H9 (cell line): ENCODE measurements at regions not wholly inside any gene's neighbourhood (a gene's known extent, or its start where the extent isn't known, plus 50 kb on each side); places are given as distances from the start of the nearest gene placed in this dataset.

Experiments used
- DNase-seq: peaks from one replicate; pipeline ENCODE4 v3.0.0-alpha.2; 2017
- H2AFZ ChIP-seq: one replicate; pipeline ENCODE4 v1.6.1; 2013; ENCODE audit warnings: mild to moderate bottlenecking, low read length, control low read depth, moderate library complexity
- H2AK5ac ChIP-seq: 2 replicates; pipeline ENCODE4 v1.6.1; 2013; ENCODE audit warnings: low read length, control low read depth, mixed read lengths; ENCODE audit not compliant: insufficient read length
- H2BK120ac ChIP-seq: one replicate; pipeline ENCODE4 v1.6.1; 2013; ENCODE audit warnings: low read depth, mild to moderate bottlenecking, low read length, control low read depth, inconsistent platforms; ENCODE audit not compliant: poor library complexity, severe bottlenecking
- H2BK12ac ChIP-seq: 2 replicates; pipeline ENCODE4 v1.6.1; 2013; ENCODE audit warnings: low read length, control low read depth, mixed read lengths, low read depth; ENCODE audit not compliant: insufficient read length
- H2BK15ac ChIP-seq: 2 replicates; pipeline ENCODE4 v1.6.1; 2013; ENCODE audit warnings: low read depth, low read length, control low read depth
- H2BK20ac ChIP-seq: one replicate; pipeline ENCODE4 v1.6.1; 2013; ENCODE audit warnings: low read depth, mild to moderate bottlenecking, low read length, control low read depth, inconsistent platforms; ENCODE audit not compliant: poor library complexity, severe bottlenecking
- H2BK5ac ChIP-seq: 2 replicates; pipeline ENCODE4 v1.6.1; 2013; ENCODE audit warnings: low read length, control low read depth, mixed read lengths; ENCODE audit not compliant: insufficient read length
- H3K14ac ChIP-seq: 2 replicates; pipeline ENCODE4 v1.6.1; 2013; ENCODE audit warnings: low read length, control low read depth; ENCODE audit not compliant: insufficient read depth
- H3K18ac ChIP-seq: 2 replicates; pipeline ENCODE4 v1.6.1; 2013; ENCODE audit warnings: low read depth, mild to moderate bottlenecking, mixed read lengths, low read length, control low read depth; ENCODE audit not compliant: insufficient read length
- H3K23ac ChIP-seq: 2 replicates; pipeline ENCODE4 v1.6.1; 2013; ENCODE audit warnings: low read length, control low read depth, mixed read lengths, low read depth; ENCODE audit not compliant: insufficient read length
- H3K23me2 ChIP-seq: 2 replicates; pipeline ENCODE4 v1.6.1; 2013; ENCODE audit warnings: low read depth, mild to moderate bottlenecking, mixed read lengths, low read length, control low read depth; ENCODE audit not compliant: insufficient read length, poor library complexity, severe bottlenecking
- H3K27ac ChIP-seq: 2 replicates; pipeline ENCODE4 v1.5.1; 2013; ENCODE audit warnings: low read length, control low read depth, mixed read lengths, low read depth; ENCODE audit not compliant: insufficient read length
- H3K27me3 ChIP-seq: 2 replicates; pipeline ENCODE4 v1.6.1; 2013; ENCODE audit warnings: low read length, control low read depth, inconsistent platforms; ENCODE audit not compliant: insufficient read depth
- H3K4ac ChIP-seq: 2 replicates; pipeline ENCODE4 v1.6.1; 2013; ENCODE audit warnings: low read depth, mild to moderate bottlenecking, control low read depth, inconsistent platforms, low read length, moderate library complexity
- H3K4me1 ChIP-seq: 2 replicates; pipeline ENCODE4 v1.6.1; 2013; ENCODE audit warnings: low read length, control low read depth, inconsistent platforms; ENCODE audit not compliant: insufficient read depth
- H3K4me2 ChIP-seq: 2 replicates; pipeline ENCODE4 v1.6.1; 2013; ENCODE audit warnings: low read length, control low read depth, mixed read lengths; ENCODE audit not compliant: insufficient read length, insufficient read depth
- H3K56ac ChIP-seq: 2 replicates; pipeline ENCODE4 v1.6.1; 2013; ENCODE audit warnings: low read depth, mild to moderate bottlenecking, mixed read lengths, low read length, control low read depth; ENCODE audit not compliant: insufficient read length
- H3K79me1 ChIP-seq: 2 replicates; pipeline ENCODE4 v1.6.1; 2013; ENCODE audit warnings: low read depth, mild to moderate bottlenecking, moderate library complexity, low read length, control low read depth, inconsistent platforms; ENCODE audit not compliant: insufficient read depth, poor library complexity, severe bottlenecking
- H3K79me2 ChIP-seq: 2 replicates; pipeline ENCODE4 v1.6.1; 2013; ENCODE audit warnings: low read length, control low read depth, inconsistent platforms; ENCODE audit not compliant: insufficient read depth
- H3K9ac ChIP-seq: 2 replicates; pipeline ENCODE4 v1.6.1; 2013; ENCODE audit warnings: low read length, control low read depth, mixed read lengths; ENCODE audit not compliant: insufficient read length; ENCODE audit errors: extremely low read depth
- H3K9me3 ChIP-seq: one replicate; pipeline ENCODE4 v1.6.1; 2013; ENCODE audit warnings: low read depth, low read length, inconsistent platforms; ENCODE audit not compliant: control insufficient read depth
- H3T11ph ChIP-seq: one replicate; pipeline ENCODE4 v1.6.1; 2013; ENCODE audit warnings: mild to moderate bottlenecking, low read length, control low read depth, inconsistent platforms
- H4K20me1 ChIP-seq: one replicate; pipeline ENCODE4 v1.6.1; 2013; ENCODE audit not compliant: control insufficient read depth, insufficient read length, insufficient read depth
- H4K5ac ChIP-seq: 2 replicates; pipeline ENCODE4 v1.6.1; 2013; ENCODE audit warnings: low read depth, mild to moderate bottlenecking, mixed read lengths, low read length, control low read depth; ENCODE audit not compliant: insufficient read length
- H4K8ac ChIP-seq: replicated peaks from 2 replicates; pipeline ENCODE4 v1.6.1; 2013; ENCODE audit warnings: low read length, control low read depth, mixed read lengths, low read depth; ENCODE audit not compliant: insufficient read length
- H4K91ac ChIP-seq: 2 replicates; pipeline ENCODE4 v1.6.1; 2013; ENCODE audit warnings: low read depth, mild to moderate bottlenecking, moderate library complexity, mixed read lengths, low read length, control low read depth; ENCODE audit not compliant: insufficient read length
- H3K27ac Mint-ChIP-seq, 3 experiments: 2 replicates in 2 of 3; 3 replicates in 1 of 3; pipeline ENCODE4 v1.8.0; 2020 to 2021; ENCODE audit warnings: mixed read lengths in 3 of 3, mild to moderate bottlenecking in 1 of 3, moderate library complexity in 1 of 3
- H3K27me3 Mint-ChIP-seq: 2 replicates; pipeline ENCODE4 v1.8.0; 2021; ENCODE audit warnings: low read depth, mild to moderate bottlenecking, moderate library complexity, mixed read lengths
- H3K36me3 Mint-ChIP-seq, 3 experiments: 2 replicates in 2 of 3; 3 replicates in 1 of 3; pipeline ENCODE4 v1.8.0; 2020 to 2021; ENCODE audit warnings: low read depth in 3 of 3, mixed read lengths in 3 of 3; ENCODE audit not compliant: insufficient read depth in 1 of 3
- H3K4me1 Mint-ChIP-seq, 2 experiments: 2 replicates each; pipeline ENCODE4 v1.8.0; 2020; ENCODE audit warnings: mixed read lengths in 2 of 2
- H3K4me3 Mint-ChIP-seq, 2 experiments: 2 replicates in 1 of 2; 3 replicates in 1 of 2; pipeline ENCODE4 v1.8.0; 2020 to 2021; ENCODE audit warnings: mild to moderate bottlenecking in 2 of 2, mixed read lengths in 2 of 2, moderate library complexity in 1 of 2
- H3K9me3 Mint-ChIP-seq, 2 experiments: 2 replicates in 1 of 2; 3 replicates in 1 of 2; pipeline ENCODE4 v1.8.0; 2020; ENCODE audit warnings: mild to moderate bottlenecking in 2 of 2, mixed read lengths in 2 of 2, moderate library complexity in 1 of 2
- WGBS: extraction: QIAGEN DNeasy Blood & Tissue Kit; methylation state at CpG from one replicate; pipeline ENCODE4 v1.1.7; 2013; ENCODE audit warnings: missing lambda C conversion rate, low lambda C conversion rate, mixed read lengths; ENCODE audit not compliant: insufficient read length; ENCODE audit errors: extremely low coverage; 5-methylcytosine and 5-hydroxymethylcytosine counted together
- TF ChIP-seq, protein P1 (sequence below): fragments of 200-600 bp; sonication (generic); conservative IDR thresholded peaks from 3 replicates; pipeline ENCODE4 v1.8.0; 2021; ENCODE audit warnings: antibody characterized with exemption, mild to moderate bottlenecking

DNA sequence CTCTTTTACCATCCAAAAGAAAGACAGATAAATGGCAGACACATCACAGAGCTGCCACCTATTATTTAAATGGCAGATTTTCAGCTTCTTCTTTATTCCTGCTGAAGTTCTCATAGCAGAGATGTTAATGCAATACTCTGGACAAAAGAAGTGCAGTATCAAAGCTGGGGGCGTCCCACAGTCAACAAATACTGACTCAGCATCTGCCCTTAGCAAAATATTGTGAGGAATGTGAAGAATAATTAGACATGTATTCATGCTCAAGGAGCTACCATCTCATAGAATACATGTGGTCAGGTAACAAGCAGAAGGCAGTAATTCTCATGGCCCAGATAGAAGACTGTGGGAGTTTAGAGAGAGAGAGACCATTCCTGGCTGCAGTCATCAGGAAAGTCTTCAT, 108.0 kb upstream of the TANK start:
- Histone ChIP-seq H2BK5ac (no peak overlapping the region), H4K91ac (no peak overlapping the region), H2BK15ac (no peak overlapping the region), H4K5ac (no peak overlapping the region), H3K18ac (no peak overlapping the region), H2AK5ac (no peak overlapping the region), H3T11ph (no peak overlapping the region), H3K79me1 (no peaks in the 10 kb centered on the region), H3K9me3 (no peaks in the 10 kb centered on the region), H2AFZ (no peak overlapping the region), H3K27me3 (no peaks in the 10 kb centered on the region), H4K20me1 (no peaks in the 10 kb centered on the region), H4K8ac (no peak overlapping the region), H3K56ac (no peak overlapping the region), H2BK120ac (no peak overlapping the region), H3K27ac (no peak overlapping the region), H3K4ac (no peak overlapping the region), H3K14ac (no peak overlapping the region), H2BK12ac (no peak overlapping the region), H3K4me2 (no peak overlapping the region), H3K23me2 (no peaks in the 10 kb centered on the region), H3K9ac (no peak overlapping the region), H3K23ac (no peak overlapping the region), H2BK20ac (no peak overlapping the region), H3K4me1 (peaks cover 4% of the 10 kb centered on the region; the same call in 1 of the 2 replicates), H3K79me2 (no peaks in the 10 kb centered on the region)
- Mint-ChIP-seq H3K27ac (no peak overlapping the region), H3K9me3 (peaks cover 0 to 4% of the 10 kb centered on the region in 2 experiments; a peak in 3 of 5 replicates), H3K27me3 (no peaks in the 10 kb centered on the region; the same call in 1 of the 2 replicates), H3K4me3 (no peak overlapping the region), H3K36me3 (peaks cover 0 to 7% (median 0%) of the 10 kb centered on the region in 3 experiments; a peak in 1 of 7 replicates), H3K4me1 (peaks cover 28% of the 10 kb centered on the region in 2 experiments)
- WGBS = no CpG with 5 or more reads among the region's 1 CpG
- TF ChIP-seq, protein P1, sequence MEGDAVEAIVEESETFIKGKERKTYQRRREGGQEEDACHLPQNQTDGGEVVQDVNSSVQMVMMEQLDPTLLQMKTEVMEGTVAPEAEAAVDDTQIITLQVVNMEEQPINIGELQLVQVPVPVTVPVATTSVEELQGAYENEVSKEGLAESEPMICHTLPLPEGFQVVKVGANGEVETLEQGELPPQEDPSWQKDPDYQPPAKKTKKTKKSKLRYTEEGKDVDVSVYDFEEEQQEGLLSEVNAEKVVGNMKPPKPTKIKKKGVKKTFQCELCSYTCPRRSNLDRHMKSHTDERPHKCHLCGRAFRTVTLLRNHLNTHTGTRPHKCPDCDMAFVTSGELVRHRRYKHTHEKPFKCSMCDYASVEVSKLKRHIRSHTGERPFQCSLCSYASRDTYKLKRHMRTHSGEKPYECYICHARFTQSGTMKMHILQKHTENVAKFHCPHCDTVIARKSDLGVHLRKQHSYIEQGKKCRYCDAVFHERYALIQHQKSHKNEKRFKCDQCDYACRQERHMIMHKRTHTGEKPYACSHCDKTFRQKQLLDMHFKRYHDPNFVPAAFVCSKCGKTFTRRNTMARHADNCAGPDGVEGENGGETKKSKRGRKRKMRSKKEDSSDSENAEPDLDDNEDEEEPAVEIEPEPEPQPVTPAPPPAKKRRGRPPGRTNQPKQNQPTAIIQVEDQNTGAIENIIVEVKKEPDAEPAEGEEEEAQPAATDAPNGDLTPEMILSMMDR = no peak
- DNase-seq = no peak
